ENCODE measurements at regions not wholly inside any gene's neighbourhood (a gene's known extent, or its start where the extent isn't known, plus 50 kb on each side); places are given as distances from the start of the nearest gene placed in this dataset.

DNA sequence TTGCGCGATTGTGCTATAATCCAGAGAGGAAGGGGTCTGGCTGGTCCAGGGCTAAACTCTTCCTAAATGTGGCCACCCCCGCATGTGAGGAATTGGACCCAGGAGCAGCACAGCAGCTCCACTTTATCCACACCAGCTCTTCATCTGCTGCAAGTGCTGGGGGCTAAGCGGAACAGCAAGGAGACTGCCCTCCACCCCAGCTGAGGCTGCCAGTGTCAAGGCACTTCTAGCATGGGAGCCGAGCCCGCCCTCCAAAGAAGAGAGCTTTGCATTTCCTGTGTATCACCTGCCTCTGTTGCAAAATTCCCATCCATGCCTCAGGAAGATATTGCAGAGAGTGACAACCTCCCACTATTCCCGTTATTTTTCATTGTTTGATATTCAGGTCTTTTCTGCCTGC lies 333.6 kb downstream of the ARRDC4 start:
- Histone ChIP-seq H3K36me3 (ENCODE audit: control insufficient read depth, insufficient read depth, low read length) (no peaks in the 10 kb centered on the region), H3K27me3 (ENCODE audit: control insufficient read depth in 2 of 2, insufficient read depth in 2 of 2, low read length in 2 of 2) (peaks cover 11 to 20% of the 10 kb centered on the region in 2 experiments; a peak in 3 of 5 replicates), H4K20me1 (replicated peaks; ENCODE audit: control insufficient read depth, insufficient read depth, low read length) (no peaks in the 10 kb centered on the region; the same call in 1 of the 2 replicates), H3K9me3 (replicated peaks; ENCODE audit: control insufficient read depth, insufficient read depth, low read depth, low read length) (no peaks in the 10 kb centered on the region), H3K4me1 (replicated peaks in 1 of 2; ENCODE audit: control insufficient read depth in 2 of 2, insufficient read depth in 2 of 2, low read length in 2 of 2) (peaks cover 0 to 5% of the 10 kb centered on the region in 2 experiments; a peak in 1 of 5 replicates), H3K4me2 (ENCODE audit: insufficient read depth, low read length) (no peak overlapping the region), H3K4me3 (no peak overlapping the region), H3K79me2 (ENCODE audit: control insufficient read depth, insufficient read depth, low read length) (no peaks in the 10 kb centered on the region), H3K9ac (ENCODE audit: insufficient read depth in 1 of 2, low read depth in 2 of 2, low read length in 2 of 2) (no peak overlapping the region), H2AFZ (ENCODE audit: low read depth, low read length) (no peak overlapping the region), H3K9me1 (ENCODE audit: control insufficient read depth, insufficient read depth, low read length) (no peaks in the 10 kb centered on the region), H3K27ac (ENCODE audit: extremely low read depth, low read depth, low read length) (no peak overlapping the region)
- whole genome bisulfite sequencing (ENCODE audit: insufficient coverage, low coverage, missing lambda C conversion rate): 0% methylated on average over 7 of the region's 7 CpGs
- BruUV-seq (replicated peaks): no TSS peak
- TF ChIP-seq ZNF586 (CRISPR knock-in tag; conservative IDR thresholded peaks at IDR 0.05) (no peak), NCOA6 (IDR thresholded peaks at IDR 0.05) (no peak), ZFP1 (CRISPR knock-in tag; IDR thresholded peaks at IDR 0.05) (no peak), PHF20 (IDR thresholded peaks at IDR 0.05; ENCODE audit: partially characterized antibody) (no peak)
- TF ChIP-seq, protein P1, sequence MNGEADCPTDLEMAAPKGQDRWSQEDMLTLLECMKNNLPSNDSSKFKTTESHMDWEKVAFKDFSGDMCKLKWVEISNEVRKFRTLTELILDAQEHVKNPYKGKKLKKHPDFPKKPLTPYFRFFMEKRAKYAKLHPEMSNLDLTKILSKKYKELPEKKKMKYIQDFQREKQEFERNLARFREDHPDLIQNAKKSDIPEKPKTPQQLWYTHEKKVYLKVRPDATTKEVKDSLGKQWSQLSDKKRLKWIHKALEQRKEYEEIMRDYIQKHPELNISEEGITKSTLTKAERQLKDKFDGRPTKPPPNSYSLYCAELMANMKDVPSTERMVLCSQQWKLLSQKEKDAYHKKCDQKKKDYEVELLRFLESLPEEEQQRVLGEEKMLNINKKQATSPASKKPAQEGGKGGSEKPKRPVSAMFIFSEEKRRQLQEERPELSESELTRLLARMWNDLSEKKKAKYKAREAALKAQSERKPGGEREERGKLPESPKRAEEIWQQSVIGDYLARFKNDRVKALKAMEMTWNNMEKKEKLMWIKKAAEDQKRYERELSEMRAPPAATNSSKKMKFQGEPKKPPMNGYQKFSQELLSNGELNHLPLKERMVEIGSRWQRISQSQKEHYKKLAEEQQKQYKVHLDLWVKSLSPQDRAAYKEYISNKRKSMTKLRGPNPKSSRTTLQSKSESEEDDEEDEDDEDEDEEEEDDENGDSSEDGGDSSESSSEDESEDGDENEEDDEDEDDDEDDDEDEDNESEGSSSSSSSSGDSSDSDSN (IDR thresholded peaks at IDR 0.05; ENCODE audit: borderline replicate concordance in 1 of 2, low read depth in 2 of 2, low read length in 2 of 2): no peak
- intact Hi-C loops (cut with micrococcal nuclease): loop anchor here (5.0 to 10.0 kb wide), 2 partner anchors 128 to 1059 kb away; no protein-coding TSS in a partner anchor
- ChIA-PET POLR2A (interaction anchor here (0.6 kb wide), 1 partner anchor 135 kb away, joined by 3 read pairs; no protein-coding TSS in a partner anchor), CTCF (ENCODE audit: low intra/inter-chr PET ratio) (no interaction called here)
- in situ Hi-C loops (cut with MboI): loop anchor here (25.0 kb wide), 1 partner anchor 382 kb away; no protein-coding TSS in a partner anchor
- FAIRE-seq (no peak), DNase-seq (ENCODE audit: extremely low read depth in 1 of 4, low spot score in 3 of 4) (no peak), ATAC-seq (no peak)
